ENCODE measurements at regions not wholly inside any gene's neighbourhood (a gene's known extent, or its start where the extent isn't known, plus 50 kb on each side); places are given as distances from the start of the nearest gene placed in this dataset.

GRCh38 chr3:165463531-165463930, 267.3 kb upstream of the SLITRK3 start:
- TF ChIP-seq POLR2A (IDR thresholded peaks at IDR 0.05) (no peak), CTCF (IDR thresholded peaks at IDR 0.05) (no peak)

Measured in suprapubic skin (tissue), 3 donors.